Right lobe of liver (tissue), 4 donors: ENCODE measurements at regions not wholly inside any gene's neighbourhood (a gene's known extent, or its start where the extent isn't known, plus 50 kb on each side); places are given as distances from the start of the nearest gene placed in this dataset.

Experiments
- CTCF ChIP-seq, 4 donors: fragments of 200-600 bp in 3 of 4; fragments of 450-650 bp in 1 of 4; IDR thresholded peaks; one replicate each; pipeline versions ENCODE4 v1.5.1 to v1.8.0; 2016 to 2022; ENCODE audit warnings: antibody characterized with exemption in 4 of 4, mild to moderate bottlenecking in 2 of 4
- POLR2A ChIP-seq: fragments of 450-650 bp; IDR thresholded peaks from one replicate; pipeline ENCODE4 v1.6.1; 2017; ENCODE audit warnings: antibody characterized with exemption, mild to moderate bottlenecking
- donor health status: DM: no; HTN: no; CAD: no.
- donor health status: DM: no; HTN: no; CAD: no.
- donor health status: DM: no; HTN: yes; CAD: no.

- TF ChIP-seq CTCF (IDR thresholded peaks at IDR 0.05): no peak
- TF ChIP-seq POLR2A: no peak
Observed at GRCh38 chr20:10961651-10962288, 288.0 kb upstream of the JAG1 start.
